DND-41 (cell line): ENCODE measurements at regions not wholly inside any gene's neighbourhood (a gene's known extent, or its start where the extent isn't known, plus 50 kb on each side); places are given as distances from the start of the nearest gene placed in this dataset.

ENCODE experiments used
- ATAC-seq: fragments of 200-7000 bp; cut with Tn5 transposase; 3 replicates; pipeline ENCODE4 v1.9.1; 2021; ENCODE audit warnings: low read depth; ENCODE audit not compliant: insufficient read depth
- DNase-seq: peaks from one replicate; pipeline ENCODE4 v3.0.0-alpha.2; 2020
- H2AFZ ChIP-seq: 2 replicates; pipeline ENCODE4 v1.6.0; 2012; ENCODE audit warnings: low read depth, low read length
- H3K27ac ChIP-seq: 2 replicates; pipeline ENCODE4 v1.5.1; 2012; ENCODE audit warnings: low read length, inconsistent platforms
- H3K27me3 ChIP-seq: fragments of 200-600 bp; sonication (generic); 2 replicates; pipeline ENCODE4 v1.6.0; 2012; ENCODE audit warnings: low read length, mild to moderate bottlenecking, inconsistent platforms; ENCODE audit not compliant: insufficient read depth, poor library complexity
- H3K36me3 ChIP-seq: 2 replicates; pipeline ENCODE4 v1.5.1; 2012; ENCODE audit warnings: low read length, inconsistent platforms; ENCODE audit not compliant: insufficient read depth
- H3K4me1 ChIP-seq: 2 replicates; pipeline ENCODE4 v1.5.1; 2012; ENCODE audit warnings: mild to moderate bottlenecking, low read length; ENCODE audit not compliant: insufficient read depth
- H3K4me2 ChIP-seq: 2 replicates; pipeline ENCODE4 v1.6.0; 2012; ENCODE audit warnings: mild to moderate bottlenecking, moderate library complexity, low read length, inconsistent platforms; ENCODE audit not compliant: insufficient read depth
- H3K4me3 ChIP-seq, 2 experiments: fragments of 200-600 bp in 1 of 2; shearing (Covaris generic) in 1 of 2; 2 replicates each; pipeline ENCODE4 v1.5.1; 2012 to 2016; ENCODE audit warnings: inconsistent platforms in 2 of 2, low read length in 2 of 2, mild to moderate bottlenecking in 2 of 2, low read depth in 1 of 2, moderate library complexity in 1 of 2
- H3K79me2 ChIP-seq: 2 replicates; pipeline ENCODE4 v1.6.0; 2012; ENCODE audit warnings: low read length, inconsistent platforms; ENCODE audit not compliant: insufficient read depth
- H3K9ac ChIP-seq: 2 replicates; pipeline ENCODE4 v1.6.0; 2012; ENCODE audit warnings: low read depth, mild to moderate bottlenecking, inconsistent platforms, low read length, moderate library complexity
- H3K9me3 ChIP-seq: 2 replicates; pipeline ENCODE4 v1.5.1; 2012; ENCODE audit warnings: low read length, moderate library complexity, mild to moderate bottlenecking, inconsistent platforms; ENCODE audit not compliant: insufficient read depth, severe bottlenecking
- H4K20me1 ChIP-seq: 2 replicates; pipeline ENCODE4 v1.6.0; 2012; ENCODE audit warnings: low read length; ENCODE audit not compliant: insufficient read depth
- EZH2 ChIP-seq: IDR thresholded peaks from 3 replicates; pipeline ENCODE4 v1.6.1; 2012; ENCODE audit warnings: borderline replicate concordance, low read depth, mild to moderate bottlenecking, moderate library complexity, low read length, inconsistent platforms; ENCODE audit not compliant: severe bottlenecking
- TF ChIP-seq, protein P1 (sequence below): IDR thresholded peaks from 2 replicates; pipeline ENCODE4 v1.5.1; 2012; ENCODE audit warnings: borderline replicate concordance, low read length, moderate library complexity, mild to moderate bottlenecking; ENCODE audit not compliant: poor library complexity, severe bottlenecking; ENCODE audit errors: extremely low read depth

GRCh38 chr2:221972813-221973478 is 325.9 kb downstream of the PAX3 start:
- ATAC-seq (no peak), DNase-seq (no peak)
- Histone ChIP-seq H3K27ac (no peak overlapping the region), H4K20me1 (no peaks in the 10 kb centered on the region; the same call in 1 of the 2 replicates), H3K36me3 (no peaks in the 10 kb centered on the region), H3K4me1 (no peaks in the 10 kb centered on the region), H2AFZ (no peak overlapping the region), H3K9ac (no peak overlapping the region), H3K9me3 (no peaks in the 10 kb centered on the region), H3K4me2 (no peak overlapping the region), H3K79me2 (no peaks in the 10 kb centered on the region), H3K4me3 (no peak overlapping the region), H3K27me3 (peaks cover 6% of the 10 kb centered on the region)
- no peak for TF ChIP-seq EZH2
- TF ChIP-seq, protein P1, sequence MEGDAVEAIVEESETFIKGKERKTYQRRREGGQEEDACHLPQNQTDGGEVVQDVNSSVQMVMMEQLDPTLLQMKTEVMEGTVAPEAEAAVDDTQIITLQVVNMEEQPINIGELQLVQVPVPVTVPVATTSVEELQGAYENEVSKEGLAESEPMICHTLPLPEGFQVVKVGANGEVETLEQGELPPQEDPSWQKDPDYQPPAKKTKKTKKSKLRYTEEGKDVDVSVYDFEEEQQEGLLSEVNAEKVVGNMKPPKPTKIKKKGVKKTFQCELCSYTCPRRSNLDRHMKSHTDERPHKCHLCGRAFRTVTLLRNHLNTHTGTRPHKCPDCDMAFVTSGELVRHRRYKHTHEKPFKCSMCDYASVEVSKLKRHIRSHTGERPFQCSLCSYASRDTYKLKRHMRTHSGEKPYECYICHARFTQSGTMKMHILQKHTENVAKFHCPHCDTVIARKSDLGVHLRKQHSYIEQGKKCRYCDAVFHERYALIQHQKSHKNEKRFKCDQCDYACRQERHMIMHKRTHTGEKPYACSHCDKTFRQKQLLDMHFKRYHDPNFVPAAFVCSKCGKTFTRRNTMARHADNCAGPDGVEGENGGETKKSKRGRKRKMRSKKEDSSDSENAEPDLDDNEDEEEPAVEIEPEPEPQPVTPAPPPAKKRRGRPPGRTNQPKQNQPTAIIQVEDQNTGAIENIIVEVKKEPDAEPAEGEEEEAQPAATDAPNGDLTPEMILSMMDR = no peak

DNA sequence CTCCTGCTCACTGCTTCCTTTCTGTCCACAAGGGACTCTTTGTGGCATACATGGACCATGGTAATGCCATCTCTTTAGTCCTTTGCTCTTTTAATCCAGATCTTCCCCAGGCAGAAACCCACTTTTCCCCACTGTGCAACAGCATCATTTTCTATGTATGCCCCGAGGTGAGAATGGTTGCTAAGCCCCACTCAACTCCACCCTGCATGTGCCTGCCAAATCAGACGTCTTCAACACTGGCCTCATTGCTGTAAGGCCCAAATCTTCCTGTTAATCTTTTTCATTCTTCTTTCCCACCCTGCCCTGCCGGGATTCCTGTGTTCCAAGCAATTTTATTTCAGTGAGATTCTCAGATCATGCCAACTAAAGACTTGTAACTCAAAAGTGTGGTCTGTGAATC is 328.4 kb downstream of the PAX3 start:
- Histone ChIP-seq H3K4me3 (no peak overlapping the region), H3K36me3 (no peaks in the 10 kb centered on the region), H3K27me3 (peaks cover 6% of the 10 kb centered on the region), H2AFZ (no peak overlapping the region), H3K27ac (no peak overlapping the region), H3K9ac (no peak overlapping the region), H3K79me2 (no peaks in the 10 kb centered on the region), H3K4me1 (no peaks in the 10 kb centered on the region), H3K4me2 (no peak overlapping the region), H4K20me1 (no peaks in the 10 kb centered on the region; the same call in 1 of the 2 replicates), H3K9me3 (no peaks in the 10 kb centered on the region)
- TF ChIP-seq, protein P1 = no peak
- TF ChIP-seq EZH2 = no peak
- no peak for DNase-seq
- ATAC-seq = no peak

GRCh38 chr2:221969830-221970144 is 329.0 kb downstream of the PAX3 start:
- H3K9ac ChIP-seq = no peak overlapping the region
- no peaks in the 10 kb centered on the region; the same call in 1 of the 2 replicates for H4K20me1 ChIP-seq
- no peaks in the 10 kb centered on the region for H3K9me3 ChIP-seq
- H3K4me2 ChIP-seq = no peak overlapping the region
- no peaks in the 10 kb centered on the region for H3K79me2 ChIP-seq
- H3K36me3 ChIP-seq = no peaks in the 10 kb centered on the region
- no peak overlapping the region for H3K4me3 ChIP-seq
- no peak for DNase-seq
- no peak overlapping the region for H2AFZ ChIP-seq
- TF ChIP-seq, protein P1 = no peak
- no peak for TF ChIP-seq EZH2
- H3K4me1 ChIP-seq = no peaks in the 10 kb centered on the region
- H3K27ac ChIP-seq = no peak overlapping the region
- no peak for ATAC-seq
- peaks cover 6% of the 10 kb centered on the region for H3K27me3 ChIP-seq
